B cell (primary cell): ENCODE measurements at regions not wholly inside any gene's neighbourhood (a gene's known extent, or its start where the extent isn't known, plus 50 kb on each side); places are given as distances from the start of the nearest gene placed in this dataset.
A peak's percentile ranks its signal among the peaks of the same experiment; 100 is the strongest.

Experiments
- ATAC-seq: fragments of 200-7000 bp; cut with Tn5 transposase; one replicate; pipeline ENCODE4 v1.10.0; 2021; ENCODE audit warnings: low read depth, mild to moderate bottlenecking, moderate number of reproducible peaks, moderate library complexity
- CTCF ChIA-PET: fragments of 350-600 bp; sonication (Branson Sonifier 250); formaldehyde crosslinking; loops from one replicate; lab custom pipeline; 2021; ENCODE audit warnings: antibody characterized with exemption, inconsistent platforms; lab: Charles Lee
- POLR2A ChIA-PET: fragments of 350-600 bp; sonication (Branson Sonifier 250); formaldehyde crosslinking; loops from one replicate; lab custom pipeline; 2021; ENCODE audit warnings: antibody characterized with exemption; lab: Charles Lee
- DNase-seq: peaks from one replicate; pipeline ENCODE4 v3.0.0; 2013
- H2AFZ ChIP-seq: 2 replicates; pipeline ENCODE4 v1.6.1; 2012; ENCODE audit warnings: mild to moderate bottlenecking, low read depth, low read length; ENCODE audit not compliant: insufficient read depth, poor library complexity, severe bottlenecking
- H3K27ac ChIP-seq, 2 donors: 1 replicate in 1 of 2; 2 replicates in 1 of 2; pipeline ENCODE4 v1.5.1; 2012 to 2013; ENCODE audit warnings: low read length in 2 of 2, mild to moderate bottlenecking in 2 of 2, moderate library complexity in 1 of 2
- H3K27me3 ChIP-seq, 4 experiments: fragments of 200-600 bp in 1 of 4; sonication (generic) in 1 of 4; replicated peaks in 1 of 4; 1 replicate in 2 of 4; 2 replicates in 2 of 4; pipeline versions ENCODE4 v1.6.1 to v1.7.0; 2013 to 2016; ENCODE audit warnings: low read length in 3 of 4, mild to moderate bottlenecking in 2 of 4, mixed read lengths in 1 of 4, moderate library complexity in 1 of 4; ENCODE audit not compliant: insufficient read depth in 4 of 4, control insufficient read depth in 3 of 4; ENCODE audit errors: control extremely low read depth in 1 of 4
- H3K36me3 ChIP-seq, 2 experiments: replicated peaks in 1 of 2; 1 replicate in 1 of 2; 2 replicates in 1 of 2; pipeline versions ENCODE4 v1.6.1 to v1.7.1; 2013; ENCODE audit warnings: low read length in 1 of 2; ENCODE audit not compliant: insufficient read depth in 2 of 2, control insufficient read depth in 1 of 2; ENCODE audit errors: control extremely low read depth in 1 of 2, extremely low read depth in 1 of 2
- H3K4me1 ChIP-seq, 2 donors: fragments of 200-600 bp in 1 of 2; sonication (generic) in 1 of 2; 1 replicate in 1 of 2; 2 replicates in 1 of 2; pipeline versions ENCODE4 v1.5.1 to v1.6.1; 2013 to 2017; ENCODE audit warnings: low read length in 2 of 2; ENCODE audit not compliant: control insufficient read depth in 2 of 2, insufficient read depth in 2 of 2
- H3K4me2 ChIP-seq: replicated peaks from 2 replicates; pipeline ENCODE3; 2012; ENCODE audit warnings: mild to moderate bottlenecking, low read depth, low read length; ENCODE audit not compliant: poor library complexity, severe bottlenecking
- H3K4me3 ChIP-seq, 5 experiments: fragments of 200-600 bp in 1 of 5; sonication (generic) in 1 of 5; 1 replicate in 3 of 5; 2 replicates in 2 of 5; pipeline versions ENCODE4 v1.5.1 to v1.7.0; 2011 to 2016; ENCODE audit warnings: low read length in 4 of 5, mild to moderate bottlenecking in 4 of 5, low read depth in 2 of 5, control low read depth in 1 of 5, moderate library complexity in 1 of 5; ENCODE audit not compliant: insufficient read depth in 1 of 5; ENCODE audit errors: control extremely low read depth in 1 of 5, extremely low read depth in 1 of 5
- H3K79me2 ChIP-seq: fragments of 200-600 bp; sonication (generic); one replicate; pipeline ENCODE4 v1.6.0; 2016; ENCODE audit warnings: low read length; ENCODE audit not compliant: control insufficient read depth, insufficient read depth
- H3K9ac ChIP-seq: fragments of 200-600 bp; sonication (generic); 2 replicates; pipeline ENCODE4 v1.6.1; 2017; ENCODE audit warnings: mild to moderate bottlenecking, low read length, moderate library complexity
- H3K9me3 ChIP-seq, 3 donors: one replicate each; pipeline versions ENCODE4 v1.6.1 to v1.7.1; 2013; ENCODE audit warnings: low read length in 2 of 3; ENCODE audit not compliant: control insufficient read depth in 2 of 3, insufficient read depth in 1 of 3; ENCODE audit errors: control extremely low read depth in 1 of 3
- H4K20me1 ChIP-seq: 2 replicates; pipeline ENCODE4 v1.6.0; 2012; ENCODE audit warnings: mild to moderate bottlenecking, low read length; ENCODE audit not compliant: insufficient read depth, control insufficient read depth, poor library complexity, severe bottlenecking
- H3K27ac Mint-ChIP-seq: one replicate; pipeline ENCODE4 v1.8.0; 2021; ENCODE audit warnings: mixed read lengths
- H3K27me3 Mint-ChIP-seq: one replicate; pipeline ENCODE4 v1.8.0; 2021; ENCODE audit warnings: mixed read lengths
- H3K4me1 Mint-ChIP-seq: one replicate; pipeline ENCODE4 v1.8.0; 2021; ENCODE audit warnings: mixed read lengths
- H3K4me3 Mint-ChIP-seq: one replicate; pipeline ENCODE4 v1.8.0; 2021; ENCODE audit warnings: mixed read lengths
- H3K9me3 Mint-ChIP-seq: one replicate; pipeline ENCODE4 v1.8.0; 2022; ENCODE audit warnings: mixed read lengths; ENCODE audit not compliant: insufficient read depth
- EZH2 ChIP-seq: IDR thresholded peaks from 2 replicates; pipeline ENCODE4 v1.6.1; 2012; ENCODE audit warnings: borderline replicate concordance, low read depth, mild to moderate bottlenecking, moderate library complexity, low read length; ENCODE audit not compliant: insufficient read depth, poor library complexity, severe bottlenecking
- WGBS: methylation state at CpG from one replicate; pipeline ENCODE4 v1.1.5; 2013; ENCODE audit warnings: missing lambda C conversion rate; ENCODE audit not compliant: insufficient coverage; 5-methylcytosine and 5-hydroxymethylcytosine counted together
- intact Hi-C: fragments of 100-400 bp; cut with micrococcal nuclease; formaldehyde crosslinking; loops from one replicate; pipeline ENCODE4 v1.10.0; 2022
- TF ChIP-seq, protein P1 (sequence below): fragments of 200-600 bp; IDR thresholded peaks from one replicate; pipeline ENCODE4 v1.8.0; 2022; ENCODE audit warnings: antibody characterized with exemption, mild to moderate bottlenecking

GRCh38 chr4:100106982-100107381 is 83.3 kb downstream of the DDIT4L start:
- Histone ChIP-seq H3K4me3 (peak overlapping the region in 2 of 5 experiments; percentile 2 to 19), H2AFZ (no peak overlapping the region), H3K36me3 (no peaks in the 10 kb centered on the region), H3K4me1 (peaks cover 18 to 31% of the 10 kb centered on the region in 2 donors), H3K9ac (no peak overlapping the region), H4K20me1 (no peaks in the 10 kb centered on the region), H3K4me2 (peak overlapping the region; percentile 55), H3K27ac (no peak overlapping the region), H3K27me3 (no peaks in the 10 kb centered on the region), H3K9me3 (no peaks in the 10 kb centered on the region), H3K79me2 (no peaks in the 10 kb centered on the region)
- WGBS: no CpG with 5 or more reads among the region's 1 CpG
- H3K9me3 Mint-ChIP-seq: no peaks in the 10 kb centered on the region
- ATAC-seq (peak; percentile 96), DNase-seq (peak; percentile 84)
- ChIA-PET POLR2A (interaction anchor here (0.6 to 0.8 kb wide), 2 partner anchors 13 to 1029 kb away, joined by 3 to 5 read pairs; no protein-coding TSS in a partner anchor), CTCF (interaction anchor here (2.5 to 7.8 kb wide), 2 partner anchors 9 to 13 kb away, joined by 12 to 95 read pairs; no protein-coding TSS in a partner anchor)
- no peak for TF ChIP-seq EZH2
- H3K27me3 Mint-ChIP-seq: no peaks in the 10 kb centered on the region
- H3K4me1 Mint-ChIP-seq: peaks cover 40% of the 10 kb centered on the region
- H3K4me3 Mint-ChIP-seq: peak overlapping the region; percentile 51
- peak overlapping the region; percentile 51 for H3K27ac Mint-ChIP-seq
- intact Hi-C loops: loop anchor here (1.0 to 10.0 kb wide), 4 partner anchors 9 to 1708 kb away; partner anchors contain the start of gene DAPP1

- intact Hi-C loops: loop anchor here (10.0 kb wide), 2 partner anchors 289 to 1711 kb away; partner anchors contain the start of gene DAPP1
Measured at GRCh38 chr4:100103671-100104070, 86.6 kb downstream of the DDIT4L start.

More at GRCh38 chr4:100103671-100104070, 86.6 kb downstream of the DDIT4L start:
- Histone ChIP-seq H3K27ac (no peak overlapping the region), H3K79me2 (no peaks in the 10 kb centered on the region), H3K36me3 (no peaks in the 10 kb centered on the region), H2AFZ (no peak overlapping the region), H3K27me3 (peaks cover 0 to 3% (median 0%) of the 10 kb centered on the region in 4 experiments), H3K4me2 (no peak overlapping the region), H4K20me1 (no peaks in the 10 kb centered on the region), H3K4me1 (peaks cover 35 to 51% of the 10 kb centered on the region in 2 donors), H3K4me3 (no peak overlapping the region), H3K9me3 (no peaks in the 10 kb centered on the region), H3K9ac (no peak overlapping the region)
- Mint-ChIP-seq H3K27ac (no peak overlapping the region), H3K4me3 (no peak overlapping the region), H3K9me3 (no peaks in the 10 kb centered on the region), H3K27me3 (no peaks in the 10 kb centered on the region), H3K4me1 (peaks cover 57% of the 10 kb centered on the region)
- TF ChIP-seq EZH2: no peak
- TF ChIP-seq, protein P1, sequence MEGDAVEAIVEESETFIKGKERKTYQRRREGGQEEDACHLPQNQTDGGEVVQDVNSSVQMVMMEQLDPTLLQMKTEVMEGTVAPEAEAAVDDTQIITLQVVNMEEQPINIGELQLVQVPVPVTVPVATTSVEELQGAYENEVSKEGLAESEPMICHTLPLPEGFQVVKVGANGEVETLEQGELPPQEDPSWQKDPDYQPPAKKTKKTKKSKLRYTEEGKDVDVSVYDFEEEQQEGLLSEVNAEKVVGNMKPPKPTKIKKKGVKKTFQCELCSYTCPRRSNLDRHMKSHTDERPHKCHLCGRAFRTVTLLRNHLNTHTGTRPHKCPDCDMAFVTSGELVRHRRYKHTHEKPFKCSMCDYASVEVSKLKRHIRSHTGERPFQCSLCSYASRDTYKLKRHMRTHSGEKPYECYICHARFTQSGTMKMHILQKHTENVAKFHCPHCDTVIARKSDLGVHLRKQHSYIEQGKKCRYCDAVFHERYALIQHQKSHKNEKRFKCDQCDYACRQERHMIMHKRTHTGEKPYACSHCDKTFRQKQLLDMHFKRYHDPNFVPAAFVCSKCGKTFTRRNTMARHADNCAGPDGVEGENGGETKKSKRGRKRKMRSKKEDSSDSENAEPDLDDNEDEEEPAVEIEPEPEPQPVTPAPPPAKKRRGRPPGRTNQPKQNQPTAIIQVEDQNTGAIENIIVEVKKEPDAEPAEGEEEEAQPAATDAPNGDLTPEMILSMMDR: no peak
- WGBS: no CpG with 5 or more reads among the region's 1 CpG
- DNase-seq (no peak), ATAC-seq (no peak)
- POLR2A ChIA-PET: no interaction called here
- CTCF ChIA-PET: interaction anchor here (7.8 kb wide), 1 partner anchor 10 kb away, joined by 95 read pairs; no protein-coding TSS in a partner anchor
